IMR-90 (cell line): ENCODE measurements at regions not wholly inside any gene's neighbourhood (a gene's known extent, or its start where the extent isn't known, plus 50 kb on each side); places are given as distances from the start of the nearest gene placed in this dataset.
A peak's percentile ranks its signal among the peaks of the same experiment; 100 is the strongest.

Source experiments
- ATAC-seq: fragments of 200-7000 bp; cut with Tn5 transposase; 2 replicates; pipeline ENCODE4 v1.9.1; 2020; ENCODE audit warnings: low read depth, mild to moderate bottlenecking, moderate library complexity
- BruUV-seq: library from RNA; stranded (reverse); fragments of 400-500 nt; replicated peaks from 2 replicates; lab custom pipeline; 2021; lab: Mats Ljungman, UMichigan
- CTCF ChIA-PET: fragments of 300-600 bp; formaldehyde crosslinking; extraction: SDS; loops from one replicate; lab custom pipeline; 2021; ENCODE audit warnings: antibody characterized with exemption; lab: Yijun Ruan, JAX
- POLR2A ChIA-PET: fragments of 300-600 bp; sonication (Branson Sonifier 250); formaldehyde crosslinking; loops from one replicate; lab custom pipeline; 2022; ENCODE audit warnings: antibody characterized with exemption; ENCODE audit not compliant: unreplicated experiment; lab: Charles Lee
- DNase-seq: peaks from one replicate; pipeline ENCODE4 v3.0.0; 2013
- H2AFZ ChIP-seq: replicated peaks from 2 replicates; pipeline ENCODE3; 2013; ENCODE audit warnings: low read length, mild to moderate bottlenecking; ENCODE audit not compliant: poor library complexity
- H2AK5ac ChIP-seq: 2 replicates; pipeline ENCODE4 v1.6.1; 2013; ENCODE audit warnings: low read depth, low read length, inconsistent platforms
- H2AK9ac ChIP-seq: replicated peaks from 2 replicates; pipeline ENCODE3; 2013; ENCODE audit warnings: mild to moderate bottlenecking, low read depth, low read length, moderate library complexity; ENCODE audit not compliant: poor library complexity
- H2BK120ac ChIP-seq: 2 replicates; pipeline ENCODE4 v1.6.1; 2013; ENCODE audit warnings: low read depth, low read length, inconsistent platforms
- H2BK15ac ChIP-seq: 3 replicates; pipeline ENCODE4 v1.6.1; 2013; ENCODE audit warnings: low read depth, low read length, inconsistent platforms
- H2BK20ac ChIP-seq: 2 replicates; pipeline ENCODE4 v1.6.1; 2013; ENCODE audit warnings: low read depth, mild to moderate bottlenecking, inconsistent platforms, low read length, moderate library complexity
- H2BK5ac ChIP-seq: 2 replicates; pipeline ENCODE4 v1.6.1; 2013; ENCODE audit warnings: mild to moderate bottlenecking, low read depth, low read length, inconsistent platforms; ENCODE audit not compliant: poor library complexity, severe bottlenecking
- H3K14ac ChIP-seq: replicated peaks from 2 replicates; pipeline ENCODE4 v1.6.1; 2013; ENCODE audit warnings: low read depth, low read length, inconsistent platforms
- H3K18ac ChIP-seq: 2 replicates; pipeline ENCODE4 v1.6.1; 2013; ENCODE audit warnings: low read depth, low read length, control low read depth
- H3K23ac ChIP-seq: 2 replicates; pipeline ENCODE4 v1.6.1; 2013; ENCODE audit warnings: low read depth, low read length, inconsistent platforms
- H3K27ac ChIP-seq: 2 replicates; pipeline ENCODE4 v1.5.1; 2013; ENCODE audit warnings: mild to moderate bottlenecking, control low read depth, low read length; ENCODE audit not compliant: insufficient read depth
- H3K27me3 ChIP-seq: 2 replicates; pipeline ENCODE4 v1.6.1; 2013; ENCODE audit warnings: low read length; ENCODE audit not compliant: control insufficient read depth, insufficient read depth
- H3K36me3 ChIP-seq: 2 replicates; pipeline ENCODE4 v1.6.1; 2013; ENCODE audit warnings: low read length, mixed read lengths; ENCODE audit not compliant: control insufficient read depth, insufficient read depth
- H3K4ac ChIP-seq: 2 replicates; pipeline ENCODE4 v1.6.1; 2013; ENCODE audit warnings: low read depth, low read length, inconsistent platforms
- H3K4me1 ChIP-seq: 2 replicates; pipeline ENCODE4 v1.6.1; 2013; ENCODE audit warnings: low read length, mixed read lengths; ENCODE audit not compliant: control insufficient read depth, insufficient read depth
- H3K4me2 ChIP-seq: 2 replicates; pipeline ENCODE4 v1.6.1; 2013; ENCODE audit warnings: low read depth, mild to moderate bottlenecking, control low read depth, low read length, moderate library complexity
- H3K4me3 ChIP-seq: 2 replicates; pipeline ENCODE4 v1.5.1; 2013; ENCODE audit warnings: low read depth, mild to moderate bottlenecking, control low read depth, low read length, moderate library complexity; ENCODE audit not compliant: insufficient read depth
- H3K56ac ChIP-seq: 2 replicates; pipeline ENCODE4 v1.6.1; 2013; ENCODE audit warnings: low read length, inconsistent platforms; ENCODE audit not compliant: insufficient read depth; ENCODE audit errors: extremely low read depth
- H3K79me1 ChIP-seq, 2 experiments: 2 replicates each; pipeline ENCODE4 v1.6.1; 2013; ENCODE audit warnings: low read length in 2 of 2, inconsistent platforms in 1 of 2, low read depth in 1 of 2
- H3K9ac ChIP-seq: 2 replicates; pipeline ENCODE4 v1.6.1; 2013; ENCODE audit warnings: low read depth, low read length, control low read depth
- H3K9me1 ChIP-seq: 2 replicates; pipeline ENCODE4 v1.6.1; 2013; ENCODE audit warnings: low read length, inconsistent platforms; ENCODE audit not compliant: insufficient read depth
- H3K9me3 ChIP-seq: 2 replicates; pipeline ENCODE4 v1.6.1; 2013; ENCODE audit warnings: low read length; ENCODE audit not compliant: control insufficient read depth, insufficient read depth
- H4K20me1 ChIP-seq: 2 replicates; pipeline ENCODE4 v1.6.1; 2013; ENCODE audit warnings: low read length, inconsistent platforms; ENCODE audit not compliant: insufficient read depth
- H4K5ac ChIP-seq: 2 replicates; pipeline ENCODE4 v1.6.1; 2013; ENCODE audit warnings: mild to moderate bottlenecking, low read depth, low read length, control low read depth
- H4K8ac ChIP-seq, 2 experiments: 2 replicates each; pipeline ENCODE4 v1.6.1; 2013; ENCODE audit warnings: low read depth in 2 of 2, low read length in 2 of 2, control low read depth in 1 of 2, inconsistent platforms in 1 of 2
- H4K91ac ChIP-seq: 2 replicates; pipeline ENCODE4 v1.6.1; 2013; ENCODE audit warnings: low read depth, low read length, inconsistent platforms; ENCODE audit not compliant: insufficient read depth
- BHLHE40 ChIP-seq: fragments of 150-350 bp; IDR thresholded peaks from 2 replicates; pipeline ENCODE4 v1.6.1; 2016; ENCODE audit warnings: mild to moderate bottlenecking, low read depth, low read length
- CEBPB ChIP-seq: IDR thresholded peaks from 2 replicates; pipeline ENCODE4 v1.6.1; 2012; ENCODE audit warnings: low read depth, low read length, improper control_type of control experiment
- FOS ChIP-seq: fragments of 150-350 bp; IDR thresholded peaks from 2 replicates; pipeline ENCODE4 v1.6.1; 2016; ENCODE audit warnings: low read depth, low read length
- MAFK ChIP-seq: IDR thresholded peaks from 2 replicates; pipeline ENCODE4 v1.6.1; 2012; ENCODE audit warnings: low read depth, low read length, improper control_type of control experiment
- MAZ ChIP-seq: IDR thresholded peaks from 2 replicates; pipeline ENCODE4 v1.6.1; 2012; ENCODE audit warnings: low read depth, mild to moderate bottlenecking, low read length, improper control_type of control experiment, moderate library complexity, borderline replicate concordance
- MXI1 ChIP-seq: IDR thresholded peaks from 2 replicates; pipeline ENCODE4 v1.6.1; 2012; ENCODE audit warnings: low read depth, mild to moderate bottlenecking, low read length, moderate library complexity, borderline replicate concordance
- NFE2L2 ChIP-seq: fragments of 150-350 bp; IDR thresholded peaks from 2 replicates; pipeline ENCODE4 v1.6.1; 2016; ENCODE audit warnings: low read depth, mild to moderate bottlenecking, low read length
- POLR2A ChIP-seq: IDR thresholded peaks from 2 replicates; pipeline ENCODE4 v1.6.1; 2012; ENCODE audit warnings: mild to moderate bottlenecking, low read depth, low read length
- RAD21 ChIP-seq: IDR thresholded peaks from 2 replicates; pipeline ENCODE4 v1.6.1; 2012; ENCODE audit warnings: low read length, improper control_type of control experiment
- RCOR1 ChIP-seq: IDR thresholded peaks from 2 replicates; pipeline ENCODE4 v1.6.1; 2012; ENCODE audit warnings: mild to moderate bottlenecking, low read length, improper control_type of control experiment; ENCODE audit not compliant: insufficient replicate concordance
- RFX5 ChIP-seq: IDR thresholded peaks from 2 replicates; pipeline ENCODE4 v1.8.0; 2012; ENCODE audit warnings: low read depth, mild to moderate bottlenecking, low read length, moderate library complexity
- SMC3 ChIP-seq: fragments of 150-350 bp; IDR thresholded peaks from 2 replicates; pipeline ENCODE4 v1.6.1; 2016; ENCODE audit warnings: low read depth, mild to moderate bottlenecking, antibody characterized with exemption, low read length, moderate library complexity
- WGBS, 2 experiments: methylation state at CpG; one replicate each; pipeline versions ENCODE4 v1.1.5 to v1.1.7; 2013; ENCODE audit warnings: missing lambda C conversion rate in 2 of 2; ENCODE audit not compliant: insufficient read length in 1 of 2; ENCODE audit errors: extremely low coverage in 2 of 2; 5-methylcytosine and 5-hydroxymethylcytosine counted together
- dilution Hi-C: fragments of 300-500 bp; cut with HindIII; formaldehyde crosslinking; loops from one replicate; pipeline ENCODE4 v1.14.3; 2018; ENCODE audit warnings: low sequenced_read_pairs; ENCODE audit not compliant: unreplicated experiment
- in situ Hi-C: fragments of 300-500 bp; cut with MboI; formaldehyde crosslinking; loops from 3 replicates; pipeline ENCODE4 v1.14.3; 2019; ENCODE audit warnings: low sequenced_read_pairs, inconsistent platforms, mixed read lengths
- intact Hi-C: fragments of 100-400 bp; cut with micrococcal nuclease; formaldehyde crosslinking; loops from 2 replicates; pipeline ENCODE4 v1.10.0; 2022
- TF ChIP-seq, protein P1 (sequence below): conservative IDR thresholded peaks from 2 replicates; pipeline ENCODE4 v1.5.1; 2012; ENCODE audit warnings: mild to moderate bottlenecking, low read depth, low read length, improper control_type of control experiment
- TF ChIP-seq, protein P2 (sequence below): fragments of 150-350 bp; IDR thresholded peaks from 2 replicates; pipeline ENCODE4 v1.6.1; 2017; ENCODE audit warnings: mild to moderate bottlenecking, antibody characterized with exemption, low read length, low read depth

DNA sequence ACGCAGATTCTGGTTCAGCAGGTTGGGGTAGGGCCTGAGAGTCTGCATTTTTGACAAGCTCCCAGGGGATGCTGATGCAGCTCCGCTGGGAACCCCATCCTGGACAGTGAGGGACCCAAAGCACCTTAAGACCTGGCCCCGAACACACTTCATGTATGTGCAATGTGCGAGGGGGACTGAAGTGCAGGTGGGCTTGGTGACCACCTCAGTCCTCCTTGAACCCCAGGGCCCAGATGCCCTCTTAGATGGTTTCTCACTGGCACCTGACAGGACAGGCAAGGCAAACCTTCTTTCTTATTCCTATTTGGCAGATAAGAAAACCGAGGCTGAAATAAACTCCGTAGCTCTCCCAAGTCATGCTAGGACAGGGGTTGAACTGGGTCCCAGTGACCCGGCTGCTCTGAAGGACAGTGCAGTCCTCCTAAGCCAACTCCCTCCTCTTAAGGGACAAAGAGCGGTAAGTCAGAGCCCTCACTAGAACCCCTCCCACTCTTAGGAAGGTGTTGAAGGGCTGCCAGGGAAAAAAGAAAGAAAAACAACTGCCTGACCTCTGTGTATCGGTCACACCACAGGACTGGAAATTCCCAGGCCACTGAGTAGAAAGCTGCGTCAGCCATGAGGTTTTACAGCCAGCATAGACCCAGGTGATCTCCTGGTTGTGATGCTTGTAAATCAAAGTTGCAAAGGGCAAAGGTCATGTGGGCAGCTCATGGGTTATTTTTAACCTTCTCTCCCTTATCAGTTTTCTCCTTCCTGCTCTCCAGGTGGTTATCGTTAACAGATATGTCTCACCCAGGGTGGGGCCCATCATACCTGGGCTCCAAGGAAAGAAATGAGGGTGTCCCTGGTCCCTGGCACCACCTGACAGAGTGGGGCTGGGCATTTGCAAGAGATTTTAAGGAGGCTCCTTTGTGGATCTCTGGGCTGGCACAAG is 90.9 kb upstream of the SMNDC1 start (continued):
- TF ChIP-seq SMC3: peak; percentile 14; the same call in 1 of the 2 replicates
- peak; percentile 36; the same call in 1 of the 2 replicates for TF ChIP-seq MAFK
- no peak for TF ChIP-seq RFX5
- peak; percentile 1; the same call in 1 of the 2 replicates for TF ChIP-seq RAD21

DNA sequence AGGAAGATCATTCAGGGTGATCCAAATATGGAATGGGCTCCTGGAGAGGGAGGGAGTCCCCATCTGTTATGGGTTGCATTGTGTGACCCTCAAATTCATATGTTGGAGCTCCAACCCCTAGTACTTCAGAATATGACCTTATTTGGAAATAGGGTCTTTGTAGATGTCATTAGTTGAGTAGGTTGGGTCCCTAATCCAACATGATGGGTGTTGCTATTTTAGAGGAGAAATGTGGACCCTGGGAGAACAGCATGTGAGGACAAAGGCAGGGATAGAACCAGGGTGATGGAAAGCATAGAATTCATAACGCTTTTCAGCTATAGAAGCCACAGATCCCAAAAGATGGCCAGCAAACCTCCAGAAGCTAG is 91.5 kb upstream of the SMNDC1 start:
- Histone ChIP-seq H2AFZ (no peak overlapping the region), H3K36me3 (no peaks in the 10 kb centered on the region), H4K5ac (no peak overlapping the region), H3K9ac (no peak overlapping the region), H3K4ac (peak overlapping the region; percentile 47; the same call in 1 of the 2 replicates), H2AK5ac (peak overlapping the region; percentile 48), H3K27me3 (no peaks in the 10 kb centered on the region), H2BK5ac (no peak overlapping the region), H2BK120ac (peak overlapping the region; percentile 35), H3K18ac (0 out of 2 replicates have a peak overlapping the region, but pooled peaks have one; percentile 11), H4K20me1 (no peaks in the 10 kb centered on the region), H3K4me1 (peaks cover 27% of the 10 kb centered on the region), H3K14ac (0 out of 2 replicates have a peak overlapping the region, but pooled peaks have one; percentile 1), H3K4me2 (no peak overlapping the region), H3K9me3 (no peaks in the 10 kb centered on the region), H3K23ac (no peak overlapping the region), H2BK15ac (peak overlapping the region; percentile 55; the same call in 1 of the 3 replicates), H3K9me1 (peaks cover 34% of the 10 kb centered on the region), H3K56ac (no peak overlapping the region), H3K79me1 (peaks cover 0 to 8% of the 10 kb centered on the region in 2 experiments; a peak in 2 of 4 replicates), H2BK20ac (peak overlapping the region; percentile 48), H4K91ac (peak overlapping the region; percentile 16; the same call in 1 of the 2 replicates), H3K4me3 (no peak overlapping the region), H3K27ac (no peak overlapping the region), H2AK9ac (peak overlapping the region; percentile 4), H4K8ac (peak overlapping the region in 1 of 2 experiments; percentile 33; a peak in 1 of 4 replicates)
- ATAC-seq (no peak), DNase-seq (no peak)
- in situ Hi-C loops (no loop called here), intact Hi-C loops (no loop called here), dilution Hi-C loops (no loop called here)
- no TSS peak for BruUV-seq
- POLR2A ChIA-PET: no interaction called here
- TF ChIP-seq SMC3 (no peak), MAFK (no peak), RCOR1 (no peak), RAD21 (no peak), CEBPB (no peak), POLR2A (no peak), MXI1 (no peak), FOS (no peak), MAZ (no peak), NFE2L2 (no peak), BHLHE40 (no peak)
- TF ChIP-seq, protein P1, sequence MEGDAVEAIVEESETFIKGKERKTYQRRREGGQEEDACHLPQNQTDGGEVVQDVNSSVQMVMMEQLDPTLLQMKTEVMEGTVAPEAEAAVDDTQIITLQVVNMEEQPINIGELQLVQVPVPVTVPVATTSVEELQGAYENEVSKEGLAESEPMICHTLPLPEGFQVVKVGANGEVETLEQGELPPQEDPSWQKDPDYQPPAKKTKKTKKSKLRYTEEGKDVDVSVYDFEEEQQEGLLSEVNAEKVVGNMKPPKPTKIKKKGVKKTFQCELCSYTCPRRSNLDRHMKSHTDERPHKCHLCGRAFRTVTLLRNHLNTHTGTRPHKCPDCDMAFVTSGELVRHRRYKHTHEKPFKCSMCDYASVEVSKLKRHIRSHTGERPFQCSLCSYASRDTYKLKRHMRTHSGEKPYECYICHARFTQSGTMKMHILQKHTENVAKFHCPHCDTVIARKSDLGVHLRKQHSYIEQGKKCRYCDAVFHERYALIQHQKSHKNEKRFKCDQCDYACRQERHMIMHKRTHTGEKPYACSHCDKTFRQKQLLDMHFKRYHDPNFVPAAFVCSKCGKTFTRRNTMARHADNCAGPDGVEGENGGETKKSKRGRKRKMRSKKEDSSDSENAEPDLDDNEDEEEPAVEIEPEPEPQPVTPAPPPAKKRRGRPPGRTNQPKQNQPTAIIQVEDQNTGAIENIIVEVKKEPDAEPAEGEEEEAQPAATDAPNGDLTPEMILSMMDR: no peak
- TF ChIP-seq, protein P2, sequence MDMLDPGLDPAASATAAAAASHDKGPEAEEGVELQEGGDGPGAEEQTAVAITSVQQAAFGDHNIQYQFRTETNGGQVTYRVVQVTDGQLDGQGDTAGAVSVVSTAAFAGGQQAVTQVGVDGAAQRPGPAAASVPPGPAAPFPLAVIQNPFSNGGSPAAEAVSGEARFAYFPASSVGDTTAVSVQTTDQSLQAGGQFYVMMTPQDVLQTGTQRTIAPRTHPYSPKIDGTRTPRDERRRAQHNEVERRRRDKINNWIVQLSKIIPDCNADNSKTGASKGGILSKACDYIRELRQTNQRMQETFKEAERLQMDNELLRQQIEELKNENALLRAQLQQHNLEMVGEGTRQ: no peak
- WGBS, 2 experiments: no CpG with 5 or more reads among the region's 1 CpG
- CTCF ChIA-PET: interaction anchor here (0.8 kb wide), 1 partner anchor 171 kb away, joined by 3 read pairs; the partner anchor contains the start of gene SMC3
